HG02885 (cell line): ENCODE measurements at regions not wholly inside any gene's neighbourhood (a gene's known extent, or its start where the extent isn't known, plus 50 kb on each side); places are given as distances from the start of the nearest gene placed in this dataset.
A peak's percentile ranks its signal among the peaks of the same experiment; 100 is the strongest.

ENCODE experiments used
- ATAC-seq: cut with Tn5 transposase; IDR thresholded peaks from one replicate; pipeline ENCODE4 v1.9.1; 2021; ENCODE audit warnings: mild to moderate bottlenecking; ENCODE audit not compliant: unreplicated experiment, poor library complexity

DNA sequence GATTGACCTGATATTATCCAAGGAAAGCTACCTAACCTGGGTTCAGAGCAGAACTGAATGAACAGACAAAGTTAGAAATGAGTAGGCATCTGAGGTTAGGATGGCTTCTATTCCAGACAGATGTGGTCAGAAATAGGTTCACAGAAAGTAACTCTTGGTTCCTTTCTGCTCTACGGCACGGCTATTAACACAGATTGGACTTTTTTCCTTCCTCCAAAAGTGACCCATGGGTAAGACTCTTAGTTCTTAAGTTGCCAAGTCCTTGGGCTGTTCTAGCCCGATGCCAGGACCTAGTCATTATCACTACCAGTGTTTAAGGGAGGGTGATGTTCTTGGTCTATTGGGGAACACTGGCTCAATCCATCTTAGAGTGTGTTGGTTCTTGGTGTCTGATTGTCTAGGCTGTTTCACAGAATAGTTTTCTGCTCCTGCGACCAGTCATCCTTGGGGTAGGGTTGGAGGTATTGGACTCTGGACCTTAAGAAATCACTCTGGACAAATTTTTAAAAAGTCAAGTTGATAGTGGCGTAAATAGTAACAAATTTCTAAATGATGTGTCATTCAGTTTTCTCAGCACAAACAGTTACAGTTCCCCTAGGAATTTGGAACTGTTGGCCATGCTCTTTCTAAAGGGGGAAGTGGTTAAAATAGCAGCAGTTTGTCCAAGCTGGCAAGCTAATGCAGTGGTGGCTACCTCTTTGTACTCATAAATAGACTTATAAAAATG is 60.1 kb upstream of the MYCBP2 start:
- ATAC-seq = peak; percentile 78

- ATAC-seq = no peak
These were observed 59.2 kb upstream of the MYCBP2 start for GRCh38 chr13:77386046-77386445.

- ATAC-seq = no peak
These were observed 58.1 kb upstream of the MYCBP2 start for GRCh38 chr13:77384999-77385398.

DNA sequence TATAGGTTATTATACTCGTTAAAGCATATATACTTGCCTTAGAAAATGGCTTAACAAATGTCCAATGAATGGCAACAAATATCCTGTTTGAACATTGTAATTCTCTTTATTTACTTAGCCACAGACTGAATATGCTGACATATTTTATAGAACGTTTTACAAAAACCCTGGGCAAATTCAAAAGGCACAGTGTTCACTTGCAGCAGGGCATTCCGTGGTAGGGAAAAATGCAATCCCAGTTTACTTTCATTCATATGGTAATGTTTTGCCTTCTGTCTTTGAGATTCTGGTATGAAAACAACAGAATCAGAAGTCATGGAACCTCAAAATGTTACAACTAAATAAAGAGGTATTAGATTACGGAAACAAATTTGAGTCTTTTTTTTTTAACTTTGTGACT is 56.2 kb upstream of the MYCBP2 start:
- no peak for ATAC-seq

GRCh38 chr13:77381059-77381458 is 54.2 kb upstream of the MYCBP2 start:
- no peak for ATAC-seq

- no peak for ATAC-seq
These were observed 52.6 kb upstream of the MYCBP2 start for GRCh38 chr13:77379508-77379907.

DNA sequence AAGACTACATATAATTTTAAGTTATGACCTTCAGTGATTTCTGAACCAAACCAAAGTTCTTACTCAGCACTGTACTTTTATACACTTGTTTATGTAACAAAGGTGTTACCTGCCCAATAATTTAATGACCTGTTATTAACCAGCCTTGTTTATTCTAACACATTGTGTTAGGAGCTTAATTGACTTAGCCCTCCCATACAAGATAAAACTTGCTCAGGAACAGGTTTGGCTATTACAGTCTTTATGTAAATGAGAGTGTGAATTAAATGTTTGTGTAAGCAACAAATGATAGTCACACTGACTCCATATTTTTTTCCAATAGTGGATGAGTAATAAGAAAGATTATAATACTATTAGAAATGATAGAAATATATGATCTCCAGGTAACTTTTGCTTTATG is 51.8 kb upstream of the MYCBP2 start:
- no peak for ATAC-seq

GRCh38 chr13:77377016-77377415 is 50.1 kb upstream of the MYCBP2 start:
- no peak for ATAC-seq
